H1 (cell line): ENCODE measurements at regions not wholly inside any gene's neighbourhood (a gene's known extent, or its start where the extent isn't known, plus 50 kb on each side); places are given as distances from the start of the nearest gene placed in this dataset.

Source experiments
- BACH1 ChIP-seq: IDR thresholded peaks from 2 replicates; pipeline ENCODE4 v1.6.1; 2012; ENCODE audit warnings: low read length, improper control_type of control experiment
- BRCA1 ChIP-seq: IDR thresholded peaks from 2 replicates; pipeline ENCODE4 v1.6.1; 2012; ENCODE audit warnings: low read depth, low read length, improper control_type of control experiment
- CHD2 ChIP-seq: IDR thresholded peaks from 2 replicates; pipeline ENCODE4 v1.6.1; 2012; ENCODE audit warnings: low read length, improper control_type of control experiment
- CTCF ChIP-seq, 3 experiments: IDR thresholded peaks; 1 replicate in 2 of 3; 2 replicates in 1 of 3; pipeline versions ENCODE4 v1.5.1 to v1.6.1; 2011; ENCODE audit warnings: low read length in 3 of 3, mild to moderate bottlenecking in 3 of 3, inconsistent platforms in 2 of 3, low read depth in 1 of 3, moderate library complexity in 1 of 3; ENCODE audit not compliant: insufficient read depth in 1 of 3; ENCODE audit errors: control extremely low read depth in 1 of 3
- EP300 ChIP-seq, 2 experiments: IDR thresholded peaks; 1 replicate in 1 of 2; 2 replicates in 1 of 2; pipeline ENCODE4 v1.6.1; 2011 to 2012; ENCODE audit warnings: low read depth in 2 of 2, low read length in 2 of 2, mild to moderate bottlenecking in 2 of 2, borderline replicate concordance in 1 of 2, inconsistent platforms in 1 of 2, moderate library complexity in 1 of 2
- JUN ChIP-seq: IDR thresholded peaks from 2 replicates; pipeline ENCODE4 v1.6.1; 2011; ENCODE audit warnings: low read depth, mild to moderate bottlenecking, improper control_type of control experiment, low read length
- JUND ChIP-seq: IDR thresholded peaks from 2 replicates; pipeline ENCODE4 v1.6.1; 2011; ENCODE audit warnings: mild to moderate bottlenecking, improper control_type of control experiment, low read length
- POLR2AphosphoS5 ChIP-seq: IDR thresholded peaks from 2 replicates; pipeline ENCODE4 v1.6.1; 2011; ENCODE audit warnings: low read depth, low read length
- RAD21 ChIP-seq, 2 experiments: IDR thresholded peaks in 1 of 2; conservative IDR thresholded peaks in 1 of 2; 2 replicates each; pipeline ENCODE4 v1.6.1; 2011; ENCODE audit warnings: low read depth in 2 of 2, low read length in 2 of 2, improper control_type of control experiment in 1 of 2, inconsistent platforms in 1 of 2, mild to moderate bottlenecking in 1 of 2, moderate library complexity in 1 of 2
- SP4 ChIP-seq: IDR thresholded peaks from 2 replicates; pipeline ENCODE4 v1.6.1; 2012; ENCODE audit warnings: low read length, inconsistent platforms
- SRF ChIP-seq: IDR thresholded peaks from 2 replicates; pipeline ENCODE4 v1.6.1; 2011; ENCODE audit warnings: mild to moderate bottlenecking, low read depth, low read length, moderate library complexity
- SUZ12 ChIP-seq: fragments of 200-600 bp; sonication (generic); IDR thresholded peaks from 2 replicates; pipeline ENCODE4 v1.6.1; 2012; ENCODE audit warnings: mild to moderate bottlenecking, inconsistent platforms, low read length, moderate library complexity, mixed read lengths
- TAF1 ChIP-seq: IDR thresholded peaks from 2 replicates; pipeline ENCODE4 v1.6.1; 2011; ENCODE audit warnings: mild to moderate bottlenecking, low read depth, low read length
- TEAD4 ChIP-seq: IDR thresholded peaks from 2 replicates; pipeline ENCODE4 v1.6.1; 2012; ENCODE audit warnings: low read depth, low read length, inconsistent platforms, mixed read lengths

GRCh38 chr2:120854766-120855530, 119.3 kb downstream of the GLI2 start:
- TF ChIP-seq CTCF (IDR thresholded peaks at IDR 0.05; ENCODE audit: control extremely low read depth in 1 of 3, insufficient read depth in 1 of 3, low read depth in 1 of 3, low read length in 3 of 3) (no peak), RAD21 (IDR thresholded peaks at IDR 0.05 in 1 of 2, conservative IDR thresholded peaks at IDR 0.05 in 1 of 2; ENCODE audit: low read depth in 2 of 2, low read length in 2 of 2) (no peak), SUZ12 (no peak), SRF (no peak), JUND (no peak), POLR2AphosphoS5 (no peak), TAF1 (no peak), CHD2 (no peak), EP300 (IDR thresholded peaks at IDR 0.05; ENCODE audit: borderline replicate concordance in 1 of 2, low read depth in 2 of 2, low read length in 2 of 2) (no peak), JUN (no peak), BACH1 (no peak), TEAD4 (no peak), BRCA1 (no peak), SP4 (no peak)
